KMS-11 (cell line): ENCODE measurements at regions not wholly inside any gene's neighbourhood (a gene's known extent, or its start where the extent isn't known, plus 50 kb on each side); places are given as distances from the start of the nearest gene placed in this dataset.
"Not testable (repeated sequence)": the region's sequence is repeated elsewhere in the genome, so short reads cannot be mapped to it uniquely, and the experiment has no call there.

Experiments
- H2AFZ ChIP-seq: fragments of 200-600 bp; sonication (generic); 2 replicates; pipeline ENCODE4 v1.6.1; 2016; ENCODE audit warnings: antibody characterized with exemption, mixed run types, low read depth
- H3K27ac ChIP-seq: fragments of 200-600 bp; sonication (generic); 2 replicates; pipeline ENCODE4 v1.6.1; 2016; ENCODE audit warnings: mild to moderate bottlenecking, mixed run types
- H3K27me3 ChIP-seq: fragments of 200-600 bp; sonication (generic); 2 replicates; pipeline ENCODE4 v1.6.1; 2017; ENCODE audit warnings: mild to moderate bottlenecking, low read depth, mixed run types, moderate library complexity; ENCODE audit not compliant: insufficient read depth
- H3K36me3 ChIP-seq: fragments of 200-600 bp; sonication (generic); 2 replicates; pipeline ENCODE4 v1.6.1; 2017; ENCODE audit warnings: mild to moderate bottlenecking, mixed run types; ENCODE audit not compliant: insufficient read depth
- H3K4me1 ChIP-seq: fragments of 200-600 bp; sonication (generic); 2 replicates; pipeline ENCODE4 v1.6.1; 2016; ENCODE audit warnings: mild to moderate bottlenecking, low read depth, mixed run types; ENCODE audit not compliant: poor library complexity, severe bottlenecking
- H3K4me2 ChIP-seq: fragments of 200-600 bp; sonication (generic); 2 replicates; pipeline ENCODE4 v1.7.0; 2016; ENCODE audit warnings: mild to moderate bottlenecking, mixed run types
- H3K4me3 ChIP-seq: fragments of 200-600 bp; sonication (generic); IDR thresholded peaks from 2 replicates; pipeline ENCODE4 v1.6.1; 2017; ENCODE audit warnings: low read depth, low read length, mixed read lengths; ENCODE audit not compliant: insufficient read depth
- H3K79me2 ChIP-seq: fragments of 200-600 bp; sonication (generic); 2 replicates; pipeline ENCODE4 v1.6.1; 2016; ENCODE audit warnings: low read depth, mixed run types; ENCODE audit not compliant: insufficient read depth
- H3K9ac ChIP-seq: fragments of 200-600 bp; sonication (generic); 2 replicates; pipeline ENCODE4 v1.6.1; 2016; ENCODE audit warnings: mild to moderate bottlenecking, mixed run types
- H4K20me1 ChIP-seq: fragments of 200-600 bp; sonication (generic); 2 replicates; pipeline ENCODE4 v1.6.1; 2016; ENCODE audit warnings: mild to moderate bottlenecking, mixed run types; ENCODE audit not compliant: insufficient read depth
- CTCF ChIP-seq: fragments of 200-600 bp; sonication (generic); conservative IDR thresholded peaks from 2 replicates; pipeline ENCODE4 v1.6.1; 2017; ENCODE audit warnings: low read depth, mild to moderate bottlenecking, antibody characterized with exemption, low read length, moderate library complexity, mixed read lengths

GRCh38 chr5:86565197-86565789, 52.4 kb upstream of the COX7C start:
- Histone ChIP-seq H2AFZ (no peak overlapping the region), H3K79me2 (no peaks in the 10 kb centered on the region), H4K20me1 (no peaks in the 10 kb centered on the region), H3K27ac (no peak overlapping the region), H3K36me3 (no peaks in the 10 kb centered on the region), H3K27me3 (no peaks in the 10 kb centered on the region), H3K9ac (no peak overlapping the region), H3K4me2 (no peak overlapping the region), H3K4me3 (no peak overlapping the region), H3K4me1 (no peaks in the 10 kb centered on the region)
- TF ChIP-seq CTCF = no peak

GRCh38 chr5:86566030-86566429, 51.7 kb upstream of the COX7C start:
- not testable (repeated sequence) for H3K27ac ChIP-seq, H3K4me2 ChIP-seq, H2AFZ ChIP-seq, H4K20me1 ChIP-seq, H3K4me3 ChIP-seq, H3K4me1 ChIP-seq, H3K79me2 ChIP-seq, H3K27me3 ChIP-seq, H3K36me3 ChIP-seq, H3K9ac ChIP-seq
- TF ChIP-seq CTCF = 0 out of 2 replicates have a peak, but pooled peaks have one; percentile 27
